AG04450 (cell line): ENCODE measurements at regions not wholly inside any gene's neighbourhood (a gene's known extent, or its start where the extent isn't known, plus 50 kb on each side); places are given as distances from the start of the nearest gene placed in this dataset.
A peak's percentile ranks its signal among the peaks of the same experiment; 100 is the strongest.

Experiments
- CTCF ChIA-PET: fragments of 300-600, 350-600 bp; formaldehyde crosslinking; extraction: SDS; loops from one replicate; lab custom pipeline; 2022; ENCODE audit warnings: antibody characterized with exemption, inconsistent platforms; lab: Charles Lee
- POLR2A ChIA-PET: fragments of 350-600 bp; formaldehyde crosslinking; extraction: SDS; loops from one replicate; lab custom pipeline; 2021; ENCODE audit warnings: antibody characterized with exemption, inconsistent platforms; lab: Yijun Ruan, JAX
- DNase-seq: peaks from one replicate; pipeline ENCODE4 v3.0.0-alpha.2; 2011; ENCODE audit warnings: low read depth, low spot score
- H3K27ac ChIP-seq: one replicate; pipeline ENCODE4 v1.5.1; 2012; ENCODE audit warnings: low read depth, low read length, control low read depth
- H3K27me3 ChIP-seq: one replicate; pipeline ENCODE4 v1.6.0; 2012; ENCODE audit warnings: low read length; ENCODE audit not compliant: control insufficient read depth, insufficient read depth
- H3K4me3 ChIP-seq: 2 replicates; pipeline ENCODE4 v1.5.1; 2011; ENCODE audit warnings: mild to moderate bottlenecking, low read depth, low read length, control low read depth
- H3K9me3 ChIP-seq: 2 replicates; pipeline ENCODE4 v1.5.1; 2012; ENCODE audit warnings: low read length; ENCODE audit not compliant: control insufficient read depth, insufficient read depth
- CTCF ChIP-seq: IDR thresholded peaks from 2 replicates; pipeline ENCODE4 v1.5.1; 2011; ENCODE audit warnings: low read depth, low read length, control low read depth, inconsistent platforms

- H3K4me3 ChIP-seq = no peak overlapping the region
- no peak for DNase-seq
- CTCF ChIA-PET = interaction anchor here (0.7 kb wide), 1 partner anchor 146 kb away, joined by 3 read pairs; no protein-coding TSS in a partner anchor
- H3K27me3 ChIP-seq = no peaks in the 10 kb centered on the region
- TF ChIP-seq CTCF = no peak
- POLR2A ChIA-PET = no interaction called here
- H3K9me3 ChIP-seq = peaks cover 3% of the 10 kb centered on the region; the same call in 1 of the 2 replicates
- no peak overlapping the region for H3K27ac ChIP-seq
Observed at GRCh38 chr4:147349193-147349592, 131.7 kb upstream of the EDNRA start.

GRCh38 chr4:147351083-147351787 is 129.7 kb upstream of the EDNRA start:
- H3K27me3 ChIP-seq = no peaks in the 10 kb centered on the region
- CTCF ChIA-PET = interaction anchor here (1.0 kb wide), 1 partner anchor 190 kb away, joined by 4 read pairs; no protein-coding TSS in a partner anchor
- no peak overlapping the region for H3K27ac ChIP-seq
- no peak for DNase-seq
- no peak overlapping the region for H3K4me3 ChIP-seq
- TF ChIP-seq CTCF = no peak
- POLR2A ChIA-PET = no interaction called here
- H3K9me3 ChIP-seq = peaks cover 3% of the 10 kb centered on the region; the same call in 1 of the 2 replicates

- ChIA-PET POLR2A (no interaction called here), CTCF (no interaction called here)
- Histone ChIP-seq H3K4me3 (no peak overlapping the region), H3K9me3 (peaks cover 3% of the 10 kb centered on the region; the same call in 1 of the 2 replicates), H3K27me3 (no peaks in the 10 kb centered on the region), H3K27ac (no peak overlapping the region)
- DNase-seq = no peak
- no peak for TF ChIP-seq CTCF
Observed at GRCh38 chr4:147354237-147354636, 126.7 kb upstream of the EDNRA start.

- no peak for TF ChIP-seq CTCF
Observed at GRCh38 chr4:147355032-147355656, 125.8 kb upstream of the EDNRA start.

GRCh38 chr4:147355847-147356246 is 125.0 kb upstream of the EDNRA start:
- ChIA-PET CTCF (interaction anchor here (0.8 kb wide), 1 partner anchor 195 kb away, joined by 5 read pairs; no protein-coding TSS in a partner anchor), POLR2A (interaction anchor here (0.7 to 0.9 kb wide), 2 partner anchors 125 to 198 kb away, joined by 3 to 4 read pairs; partner anchors contain the start of gene EDNRA)
- H3K9me3 ChIP-seq = peaks cover 3% of the 10 kb centered on the region; the same call in 1 of the 2 replicates
- no peaks in the 10 kb centered on the region for H3K27me3 ChIP-seq
- TF ChIP-seq CTCF = no peak
- H3K27ac ChIP-seq = peak overlapping the region; percentile 48
- no peak overlapping the region for H3K4me3 ChIP-seq
- DNase-seq = peak; percentile 69

More at GRCh38 chr4:147355032-147355656, 125.8 kb upstream of the EDNRA start:
- POLR2A ChIA-PET = interaction anchor here (0.9 kb wide), 1 partner anchor 126 kb away, joined by 4 read pairs; the partner anchor contains the start of gene EDNRA
- CTCF ChIA-PET = interaction anchor here (0.8 kb wide), 1 partner anchor 194 kb away, joined by 5 read pairs; no protein-coding TSS in a partner anchor
- peaks cover 3% of the 10 kb centered on the region; the same call in 1 of the 2 replicates for H3K9me3 ChIP-seq
- H3K27ac ChIP-seq = no peak overlapping the region
- no peak overlapping the region for H3K4me3 ChIP-seq
- H3K27me3 ChIP-seq = no peaks in the 10 kb centered on the region
- no peak for DNase-seq
